ENCODE measurements at regions not wholly inside any gene's neighbourhood (a gene's known extent, or its start where the extent isn't known, plus 50 kb on each side); places are given as distances from the start of the nearest gene placed in this dataset.

DNA sequence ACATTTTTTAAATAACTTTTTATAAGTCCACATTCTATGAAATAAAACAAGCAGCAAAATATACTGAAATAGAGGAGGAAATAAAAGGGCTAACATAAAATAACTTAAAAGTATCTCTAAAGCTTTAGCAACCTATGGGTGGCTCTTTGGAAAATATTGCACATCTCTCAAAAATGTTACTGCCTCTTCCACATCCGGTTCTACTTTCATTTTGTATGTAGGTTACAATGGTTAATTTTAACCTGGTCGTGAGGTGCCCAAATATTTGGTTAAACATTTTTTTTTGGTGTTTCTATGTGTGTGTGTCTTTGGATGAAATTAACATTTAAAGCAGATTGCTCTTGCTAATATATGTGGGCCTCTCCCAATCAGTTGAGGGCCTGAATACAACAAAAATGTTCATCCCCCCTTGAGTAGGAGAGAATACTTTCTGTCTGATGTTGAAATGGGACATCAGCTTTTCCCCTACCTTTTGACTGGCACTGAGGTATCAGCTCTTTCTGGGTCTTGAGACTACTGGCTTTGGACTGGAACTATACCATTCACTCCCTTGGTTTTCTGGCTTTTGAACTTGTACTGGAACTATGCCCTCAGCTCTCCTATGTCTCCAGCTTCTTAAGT is 353.0 kb downstream of the ADAM29 start:
- Mint-ChIP-seq H3K4me3 (no peak overlapping the region), H3K9me3 (no peaks in the 10 kb centered on the region), H3K36me3 (ENCODE audit: low read depth) (no peaks in the 10 kb centered on the region), H3K4me1 (no peaks in the 10 kb centered on the region), H3K27me3 (ENCODE audit: low read depth) (no peaks in the 10 kb centered on the region), H3K27ac (ENCODE audit: unreplicated experiment) (no peak overlapping the region)
- TF ChIP-seq, protein P1, sequence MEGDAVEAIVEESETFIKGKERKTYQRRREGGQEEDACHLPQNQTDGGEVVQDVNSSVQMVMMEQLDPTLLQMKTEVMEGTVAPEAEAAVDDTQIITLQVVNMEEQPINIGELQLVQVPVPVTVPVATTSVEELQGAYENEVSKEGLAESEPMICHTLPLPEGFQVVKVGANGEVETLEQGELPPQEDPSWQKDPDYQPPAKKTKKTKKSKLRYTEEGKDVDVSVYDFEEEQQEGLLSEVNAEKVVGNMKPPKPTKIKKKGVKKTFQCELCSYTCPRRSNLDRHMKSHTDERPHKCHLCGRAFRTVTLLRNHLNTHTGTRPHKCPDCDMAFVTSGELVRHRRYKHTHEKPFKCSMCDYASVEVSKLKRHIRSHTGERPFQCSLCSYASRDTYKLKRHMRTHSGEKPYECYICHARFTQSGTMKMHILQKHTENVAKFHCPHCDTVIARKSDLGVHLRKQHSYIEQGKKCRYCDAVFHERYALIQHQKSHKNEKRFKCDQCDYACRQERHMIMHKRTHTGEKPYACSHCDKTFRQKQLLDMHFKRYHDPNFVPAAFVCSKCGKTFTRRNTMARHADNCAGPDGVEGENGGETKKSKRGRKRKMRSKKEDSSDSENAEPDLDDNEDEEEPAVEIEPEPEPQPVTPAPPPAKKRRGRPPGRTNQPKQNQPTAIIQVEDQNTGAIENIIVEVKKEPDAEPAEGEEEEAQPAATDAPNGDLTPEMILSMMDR (conservative IDR thresholded peaks at IDR 0.05) = no peak
- DNase-seq (ENCODE audit: low read depth, low spot score) = no peak

GRCh38 chr4:175273995-175274753 is 356.0 kb downstream of the ADAM29 start:
- TF ChIP-seq, protein P1 (conservative IDR thresholded peaks at IDR 0.05) = no peak
- DNase-seq (ENCODE audit: low read depth, low spot score) = no peak
- no peak overlapping the region for H3K4me3 Mint-ChIP-seq
- no peaks in the 10 kb centered on the region for H3K9me3 Mint-ChIP-seq
- H3K27me3 Mint-ChIP-seq (ENCODE audit: low read depth) = no peaks in the 10 kb centered on the region
- no peaks in the 10 kb centered on the region for H3K36me3 Mint-ChIP-seq (ENCODE audit: low read depth)
- no peaks in the 10 kb centered on the region for H3K4me1 Mint-ChIP-seq
- no peak overlapping the region for H3K27ac Mint-ChIP-seq (ENCODE audit: unreplicated experiment)

- DNase-seq (ENCODE audit: low read depth, low spot score) = no peak
- H3K9me3 Mint-ChIP-seq = no peaks in the 10 kb centered on the region
- no peaks in the 10 kb centered on the region for H3K27me3 Mint-ChIP-seq (ENCODE audit: low read depth)
- TF ChIP-seq, protein P1 (conservative IDR thresholded peaks at IDR 0.05) = no peak
- no peaks in the 10 kb centered on the region for H3K4me1 Mint-ChIP-seq
- H3K4me3 Mint-ChIP-seq = no peak overlapping the region
- no peaks in the 10 kb centered on the region for H3K36me3 Mint-ChIP-seq (ENCODE audit: low read depth)
- no peak overlapping the region for H3K27ac Mint-ChIP-seq (ENCODE audit: unreplicated experiment)
Measured at GRCh38 chr4:175277816-175278215, 359.7 kb downstream of the ADAM29 start.

DNA sequence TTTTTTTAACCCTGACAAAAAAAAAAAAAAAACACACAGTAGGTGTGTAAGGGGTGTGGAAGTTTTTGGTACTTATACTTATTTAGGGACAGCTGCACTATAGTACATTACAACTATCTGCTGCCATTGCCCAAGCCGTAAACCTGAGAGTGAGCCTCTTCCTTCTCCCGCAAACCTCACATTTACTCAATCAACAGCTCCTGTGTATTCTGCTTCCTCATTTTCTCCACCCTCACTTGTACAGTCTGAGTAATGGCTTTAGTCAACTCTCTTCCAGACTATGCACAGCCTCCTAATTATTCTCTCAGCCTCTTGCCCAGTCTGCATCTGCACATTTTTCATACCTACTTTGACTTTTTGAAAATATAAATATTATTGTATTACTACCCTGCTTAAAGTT is 362.0 kb downstream of the ADAM29 start:
- no peaks in the 10 kb centered on the region for H3K27me3 Mint-ChIP-seq (ENCODE audit: low read depth)
- H3K27ac Mint-ChIP-seq (ENCODE audit: unreplicated experiment) = no peak overlapping the region
- H3K9me3 Mint-ChIP-seq = no peaks in the 10 kb centered on the region

DNA sequence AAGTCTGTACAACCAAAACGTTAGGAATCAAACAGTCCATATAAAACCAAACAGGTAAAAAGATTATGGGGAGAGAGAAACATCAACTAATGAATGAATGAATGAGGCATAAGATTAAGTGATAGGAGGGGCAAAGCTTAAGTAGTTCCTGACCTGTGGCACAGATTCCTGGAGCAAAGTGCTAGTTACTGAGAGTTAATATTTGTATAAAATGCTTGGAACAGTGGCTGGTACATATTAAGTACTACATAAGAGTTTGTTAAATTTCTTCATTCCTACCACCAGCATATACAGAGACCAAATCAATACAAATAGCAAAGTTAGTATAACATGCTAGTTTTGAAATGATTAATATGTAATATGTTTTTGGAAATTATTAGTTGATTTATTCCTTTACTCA is 363.7 kb downstream of the ADAM29 start:
- Mint-ChIP-seq H3K4me1 (no peaks in the 10 kb centered on the region), H3K27me3 (ENCODE audit: low read depth) (no peaks in the 10 kb centered on the region), H3K27ac (ENCODE audit: unreplicated experiment) (no peak overlapping the region), H3K9me3 (no peaks in the 10 kb centered on the region), H3K36me3 (ENCODE audit: low read depth) (no peaks in the 10 kb centered on the region), H3K4me3 (no peak overlapping the region)
- TF ChIP-seq, protein P1 (conservative IDR thresholded peaks at IDR 0.05) = no peak
- DNase-seq (ENCODE audit: low read depth, low spot score) = no peak

More for the DNA sequence above, 362.0 kb downstream of the ADAM29 start:
- DNase-seq (ENCODE audit: low read depth, low spot score) = no peak
- TF ChIP-seq, protein P1 (conservative IDR thresholded peaks at IDR 0.05) = no peak
- no peaks in the 10 kb centered on the region for H3K36me3 Mint-ChIP-seq (ENCODE audit: low read depth)
- no peaks in the 10 kb centered on the region for H3K4me1 Mint-ChIP-seq
- no peak overlapping the region for H3K4me3 Mint-ChIP-seq

Data from neural crest cell (in vitro differentiated cells).